Vagina (tissue), 2 donors: ENCODE measurements at regions not wholly inside any gene's neighbourhood (a gene's known extent, or its start where the extent isn't known, plus 50 kb on each side); places are given as distances from the start of the nearest gene placed in this dataset.

ENCODE experiments used
- DNase-seq, 2 donors: peaks; one replicate each; pipeline ENCODE4 v3.0.0-alpha.2; 2017; ENCODE audit errors: extremely low spot score in 2 of 2
- H3K27ac ChIP-seq: fragments of 200-600 bp; sonication (generic); one replicate; pipeline ENCODE4 v1.5.1; 2019
- H3K27me3 ChIP-seq: fragments of 200-600 bp; sonication (generic); one replicate; pipeline ENCODE4 v1.5.1; 2019
- H3K36me3 ChIP-seq, 2 donors: fragments of 200-600 bp; sonication (generic); one replicate each; pipeline ENCODE4 v1.5.1; 2017 to 2019
- H3K4me1 ChIP-seq: fragments of 200-600 bp; sonication (generic); one replicate; pipeline ENCODE4 v1.5.1; 2019
- H3K4me3 ChIP-seq, 2 donors: fragments of 200-600 bp; sonication (generic); 1 replicate in 1 of 2; 2 replicates in 1 of 2; pipeline ENCODE4 v1.5.1; 2016 to 2019
- H3K9me3 ChIP-seq: fragments of 200-600 bp; sonication (generic); one replicate; pipeline ENCODE4 v1.5.1; 2019
- POLR2A ChIP-seq, 2 donors: fragments of 450-650 bp; IDR thresholded peaks; one replicate each; pipeline ENCODE4 v1.6.1; 2017; ENCODE audit warnings: antibody characterized with exemption in 2 of 2, mild to moderate bottlenecking in 2 of 2, moderate library complexity in 2 of 2
- POLR2AphosphoS5 ChIP-seq, 2 donors: sonication (generic); formaldehyde crosslinking; IDR thresholded peaks; one replicate each; pipeline ENCODE4 v1.9.0; 2017; ENCODE audit warnings: antibody characterized with exemption in 2 of 2, mild to moderate bottlenecking in 2 of 2, low read depth in 1 of 2; ENCODE audit not compliant: insufficient read depth in 1 of 2
- intact Hi-C: fragments of 100-400 bp; cut with DNase I; formaldehyde crosslinking; loops from one replicate; pipeline ENCODE4 v1.15.1; 2023
- TF ChIP-seq, protein P1 (sequence below), 3 experiments: fragments of 450-650 bp in 2 of 3; fragments of 200-600 bp in 1 of 3; sonication (generic) in 1 of 3; IDR thresholded peaks; one replicate each; pipeline ENCODE4 v1.5.1; 2017 to 2019; ENCODE audit warnings: antibody characterized with exemption in 3 of 3, mild to moderate bottlenecking in 2 of 3, moderate library complexity in 2 of 3

DNA sequence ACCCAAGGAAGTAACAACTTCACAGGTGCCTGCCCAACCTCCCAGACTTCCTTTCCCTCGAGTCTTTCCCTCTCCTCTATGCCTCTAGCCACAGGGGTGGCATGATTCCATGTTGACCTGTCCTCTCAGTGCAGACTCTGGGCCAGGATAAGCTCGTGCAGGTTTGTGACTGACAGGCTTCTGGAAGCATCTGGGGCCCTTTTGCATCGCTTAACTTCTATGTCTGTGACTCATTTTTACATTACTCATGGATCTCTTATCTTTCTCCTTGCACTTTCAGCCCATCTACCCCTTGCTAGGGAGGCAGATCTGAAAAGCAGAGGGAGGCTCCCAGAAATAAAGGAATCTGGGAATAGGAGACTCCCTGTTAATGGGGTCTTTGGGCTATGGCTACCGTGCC is 98.5 kb upstream of the RIOK3 start:
- no peak for DNase-seq
- H3K4me1 ChIP-seq: peaks cover 30% of the 10 kb centered on the region
- no peak overlapping the region for H3K27ac ChIP-seq
- H3K4me3 ChIP-seq: no peak overlapping the region
- TF ChIP-seq POLR2AphosphoS5 (IDR thresholded peaks at IDR 0.05; ENCODE audit: insufficient read depth in 1 of 2, low read depth in 1 of 2): no peak
- no peak for TF ChIP-seq POLR2A (IDR thresholded peaks at IDR 0.05)
- TF ChIP-seq, protein P1, sequence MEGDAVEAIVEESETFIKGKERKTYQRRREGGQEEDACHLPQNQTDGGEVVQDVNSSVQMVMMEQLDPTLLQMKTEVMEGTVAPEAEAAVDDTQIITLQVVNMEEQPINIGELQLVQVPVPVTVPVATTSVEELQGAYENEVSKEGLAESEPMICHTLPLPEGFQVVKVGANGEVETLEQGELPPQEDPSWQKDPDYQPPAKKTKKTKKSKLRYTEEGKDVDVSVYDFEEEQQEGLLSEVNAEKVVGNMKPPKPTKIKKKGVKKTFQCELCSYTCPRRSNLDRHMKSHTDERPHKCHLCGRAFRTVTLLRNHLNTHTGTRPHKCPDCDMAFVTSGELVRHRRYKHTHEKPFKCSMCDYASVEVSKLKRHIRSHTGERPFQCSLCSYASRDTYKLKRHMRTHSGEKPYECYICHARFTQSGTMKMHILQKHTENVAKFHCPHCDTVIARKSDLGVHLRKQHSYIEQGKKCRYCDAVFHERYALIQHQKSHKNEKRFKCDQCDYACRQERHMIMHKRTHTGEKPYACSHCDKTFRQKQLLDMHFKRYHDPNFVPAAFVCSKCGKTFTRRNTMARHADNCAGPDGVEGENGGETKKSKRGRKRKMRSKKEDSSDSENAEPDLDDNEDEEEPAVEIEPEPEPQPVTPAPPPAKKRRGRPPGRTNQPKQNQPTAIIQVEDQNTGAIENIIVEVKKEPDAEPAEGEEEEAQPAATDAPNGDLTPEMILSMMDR (IDR thresholded peaks at IDR 0.05): no peak
- no peaks in the 10 kb centered on the region for H3K36me3 ChIP-seq
- intact Hi-C loops: loop anchor here (5.0 kb wide), 1 partner anchor 217 kb away; the partner anchor contains the start of gene CABLES1
- no peaks in the 10 kb centered on the region for H3K27me3 ChIP-seq
- no peaks in the 10 kb centered on the region for H3K9me3 ChIP-seq

DNA sequence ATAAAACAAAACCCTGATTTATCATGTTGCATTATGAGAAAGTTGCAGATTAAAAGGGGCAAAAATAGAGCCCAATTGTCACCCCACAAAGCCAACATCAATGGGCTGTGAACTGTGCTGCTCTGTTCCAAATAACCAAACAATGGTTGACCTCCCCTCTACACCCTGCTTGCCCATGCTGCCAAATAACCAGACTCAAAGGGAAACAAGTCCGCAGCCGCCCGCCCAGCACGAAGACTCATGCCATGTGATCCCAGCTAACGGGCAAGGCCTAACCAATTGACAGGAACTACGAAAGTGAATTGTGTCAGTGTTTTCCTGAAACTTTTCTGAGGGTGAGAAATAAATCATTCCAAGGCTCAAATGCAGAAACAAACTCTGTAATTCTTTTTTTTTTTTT is 97.9 kb upstream of the RIOK3 start:
- intact Hi-C loops: loop anchor here (5.0 kb wide), 1 partner anchor 218 kb away; the partner anchor contains the start of gene CABLES1
- DNase-seq: no peak
- TF ChIP-seq POLR2AphosphoS5 (IDR thresholded peaks at IDR 0.05; ENCODE audit: insufficient read depth in 1 of 2, low read depth in 1 of 2): no peak
- TF ChIP-seq, protein P1 (IDR thresholded peaks at IDR 0.05): no peak
- no peak for TF ChIP-seq POLR2A (IDR thresholded peaks at IDR 0.05)
- Histone ChIP-seq H3K9me3 (no peaks in the 10 kb centered on the region), H3K36me3 (no peaks in the 10 kb centered on the region), H3K27me3 (no peaks in the 10 kb centered on the region), H3K27ac (no peak overlapping the region), H3K4me3 (no peak overlapping the region), H3K4me1 (peaks cover 30% of the 10 kb centered on the region)

GRCh38 chr18:23356424-23356823 is 96.7 kb upstream of the RIOK3 start:
- TF ChIP-seq POLR2A (IDR thresholded peaks at IDR 0.05) (no peak), POLR2AphosphoS5 (IDR thresholded peaks at IDR 0.05; ENCODE audit: insufficient read depth in 1 of 2, low read depth in 1 of 2) (no peak)
- TF ChIP-seq, protein P1 (IDR thresholded peaks at IDR 0.05): no peak
- peak overlapping the region; percentile 77 for H3K27ac ChIP-seq

DNA sequence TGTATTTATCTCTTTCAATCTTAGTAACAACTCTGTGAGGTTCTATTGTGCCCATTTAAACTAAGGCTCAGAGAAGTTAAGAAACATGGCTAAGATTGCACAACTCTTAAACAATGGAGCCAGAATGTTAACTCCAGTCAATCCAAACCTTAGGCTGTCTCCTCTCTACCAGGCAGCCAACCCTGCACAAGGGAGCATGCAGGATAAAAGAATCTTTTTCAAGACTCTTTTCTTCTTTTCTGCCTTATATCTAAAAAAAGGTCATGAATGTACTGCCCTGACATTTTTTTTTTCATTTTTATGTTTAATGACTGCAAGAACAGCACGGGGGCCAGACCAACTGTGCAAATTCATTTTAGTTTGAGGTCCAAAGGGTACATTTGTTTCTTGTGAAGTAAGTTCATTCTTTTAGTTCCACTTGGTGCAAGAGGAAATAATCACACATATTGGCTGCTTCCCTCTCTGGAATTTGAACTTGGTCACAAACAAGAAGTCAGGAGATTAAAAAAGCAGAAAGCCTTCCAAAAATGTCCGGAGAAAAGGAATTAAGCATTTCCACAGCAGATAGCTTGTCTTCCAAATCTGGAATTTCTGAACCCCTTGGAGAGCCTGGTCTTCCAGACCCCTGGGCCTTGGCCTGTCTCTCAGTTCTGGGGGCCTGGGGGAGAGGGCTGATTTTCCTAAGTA is 96.0 kb upstream of the RIOK3 start:
- H3K9me3 ChIP-seq: no peaks in the 10 kb centered on the region
- intact Hi-C loops: loop anchor here (5.0 kb wide), 1 partner anchor 220 kb away; the partner anchor contains the start of gene CABLES1
- TF ChIP-seq, protein P1 (IDR thresholded peaks at IDR 0.05): no peak
- no peak for TF ChIP-seq POLR2AphosphoS5 (IDR thresholded peaks at IDR 0.05; ENCODE audit: insufficient read depth in 1 of 2, low read depth in 1 of 2)
- no peak for TF ChIP-seq POLR2A (IDR thresholded peaks at IDR 0.05)
- H3K4me1 ChIP-seq: peaks cover 30% of the 10 kb centered on the region
- DNase-seq: no peak
- no peak overlapping the region for H3K4me3 ChIP-seq
- no peaks in the 10 kb centered on the region for H3K36me3 ChIP-seq
- H3K27ac ChIP-seq: peak overlapping the region; percentile 77
- H3K27me3 ChIP-seq: no peaks in the 10 kb centered on the region

More at GRCh38 chr18:23356424-23356823, 96.7 kb upstream of the RIOK3 start:
- Histone ChIP-seq H3K36me3 (no peaks in the 10 kb centered on the region), H3K27me3 (no peaks in the 10 kb centered on the region), H3K9me3 (no peaks in the 10 kb centered on the region), H3K4me1 (peaks cover 30% of the 10 kb centered on the region), H3K4me3 (no peak overlapping the region)
- no peak for DNase-seq
- intact Hi-C loops: loop anchor here (5.0 kb wide), 1 partner anchor 219 kb away; the partner anchor contains the start of gene CABLES1

DNA sequence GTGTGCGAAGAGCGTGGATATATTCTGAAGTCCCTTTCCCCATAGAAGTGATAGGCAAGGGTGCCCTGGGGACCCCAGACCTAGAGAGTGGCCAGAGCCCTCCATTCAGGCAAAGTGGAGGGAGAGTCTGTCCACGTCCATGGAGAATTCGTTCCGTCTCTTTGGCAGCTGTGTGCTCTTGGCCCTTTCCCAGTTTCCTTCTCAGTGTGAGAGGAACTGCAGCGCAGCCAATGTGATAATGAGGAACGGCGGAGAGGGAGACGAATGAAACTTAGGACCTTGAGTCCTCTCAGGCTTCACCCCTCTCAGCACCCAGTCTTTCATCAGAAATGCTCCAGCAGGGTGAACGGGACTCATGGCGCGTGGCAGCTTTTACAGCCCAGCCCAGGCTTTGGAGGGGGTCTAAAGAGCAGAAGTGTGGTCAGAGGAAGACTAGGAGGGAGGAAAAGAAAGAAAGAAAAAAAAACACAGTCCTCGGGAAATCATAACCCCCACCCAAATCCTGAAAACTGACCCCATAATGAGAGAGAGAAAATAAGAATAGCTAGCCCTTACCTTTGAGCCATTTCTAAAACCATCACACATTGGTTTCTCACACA is 95.0 kb upstream of the RIOK3 start:
- no peak for DNase-seq
- intact Hi-C loops: loop anchor here (5.0 kb wide), 1 partner anchor 221 kb away; the partner anchor contains the start of gene CABLES1
- no peaks in the 10 kb centered on the region for H3K36me3 ChIP-seq

More for the DNA sequence above, 95.0 kb upstream of the RIOK3 start:
- Histone ChIP-seq H3K27ac (peak overlapping the region; percentile 77), H3K4me3 (no peak overlapping the region), H3K9me3 (no peaks in the 10 kb centered on the region), H3K4me1 (peaks cover 30% of the 10 kb centered on the region), H3K27me3 (no peaks in the 10 kb centered on the region)
- TF ChIP-seq, protein P1 (IDR thresholded peaks at IDR 0.05): no peak
- no peak for TF ChIP-seq POLR2A (IDR thresholded peaks at IDR 0.05)
- no peak for TF ChIP-seq POLR2AphosphoS5 (IDR thresholded peaks at IDR 0.05; ENCODE audit: insufficient read depth in 1 of 2, low read depth in 1 of 2)
